ENCODE measurements at regions not wholly inside any gene's neighbourhood (a gene's known extent, or its start where the extent isn't known, plus 50 kb on each side); places are given as distances from the start of the nearest gene placed in this dataset.

GRCh38 chr18:77617694-77618093, 368.0 kb downstream of the GALR1 start:
- TF ChIP-seq, protein P1, sequence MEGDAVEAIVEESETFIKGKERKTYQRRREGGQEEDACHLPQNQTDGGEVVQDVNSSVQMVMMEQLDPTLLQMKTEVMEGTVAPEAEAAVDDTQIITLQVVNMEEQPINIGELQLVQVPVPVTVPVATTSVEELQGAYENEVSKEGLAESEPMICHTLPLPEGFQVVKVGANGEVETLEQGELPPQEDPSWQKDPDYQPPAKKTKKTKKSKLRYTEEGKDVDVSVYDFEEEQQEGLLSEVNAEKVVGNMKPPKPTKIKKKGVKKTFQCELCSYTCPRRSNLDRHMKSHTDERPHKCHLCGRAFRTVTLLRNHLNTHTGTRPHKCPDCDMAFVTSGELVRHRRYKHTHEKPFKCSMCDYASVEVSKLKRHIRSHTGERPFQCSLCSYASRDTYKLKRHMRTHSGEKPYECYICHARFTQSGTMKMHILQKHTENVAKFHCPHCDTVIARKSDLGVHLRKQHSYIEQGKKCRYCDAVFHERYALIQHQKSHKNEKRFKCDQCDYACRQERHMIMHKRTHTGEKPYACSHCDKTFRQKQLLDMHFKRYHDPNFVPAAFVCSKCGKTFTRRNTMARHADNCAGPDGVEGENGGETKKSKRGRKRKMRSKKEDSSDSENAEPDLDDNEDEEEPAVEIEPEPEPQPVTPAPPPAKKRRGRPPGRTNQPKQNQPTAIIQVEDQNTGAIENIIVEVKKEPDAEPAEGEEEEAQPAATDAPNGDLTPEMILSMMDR (IDR thresholded peaks at IDR 0.05): no peak

DNA sequence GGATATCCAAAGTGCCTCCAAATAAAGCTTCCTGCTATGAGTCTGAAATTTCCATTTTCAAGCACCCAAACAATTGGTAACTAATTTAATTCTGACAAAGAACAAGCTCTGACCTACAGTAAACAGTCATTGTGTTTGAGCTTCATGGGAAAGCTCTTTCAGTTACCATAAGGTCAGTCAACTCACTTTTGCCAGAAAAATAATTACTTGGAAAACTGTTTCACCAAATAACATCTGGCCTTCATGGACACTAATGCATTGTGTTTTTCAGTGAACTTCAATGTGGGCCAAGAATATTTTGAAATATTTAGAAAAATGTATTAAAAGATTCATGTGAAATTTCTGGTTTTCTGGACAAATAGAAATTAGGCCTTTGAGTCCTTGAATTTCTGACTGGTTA, 369.9 kb downstream of the GALR1 start:
- TF ChIP-seq, protein P1 (IDR thresholded peaks at IDR 0.05): no peak

DNA sequence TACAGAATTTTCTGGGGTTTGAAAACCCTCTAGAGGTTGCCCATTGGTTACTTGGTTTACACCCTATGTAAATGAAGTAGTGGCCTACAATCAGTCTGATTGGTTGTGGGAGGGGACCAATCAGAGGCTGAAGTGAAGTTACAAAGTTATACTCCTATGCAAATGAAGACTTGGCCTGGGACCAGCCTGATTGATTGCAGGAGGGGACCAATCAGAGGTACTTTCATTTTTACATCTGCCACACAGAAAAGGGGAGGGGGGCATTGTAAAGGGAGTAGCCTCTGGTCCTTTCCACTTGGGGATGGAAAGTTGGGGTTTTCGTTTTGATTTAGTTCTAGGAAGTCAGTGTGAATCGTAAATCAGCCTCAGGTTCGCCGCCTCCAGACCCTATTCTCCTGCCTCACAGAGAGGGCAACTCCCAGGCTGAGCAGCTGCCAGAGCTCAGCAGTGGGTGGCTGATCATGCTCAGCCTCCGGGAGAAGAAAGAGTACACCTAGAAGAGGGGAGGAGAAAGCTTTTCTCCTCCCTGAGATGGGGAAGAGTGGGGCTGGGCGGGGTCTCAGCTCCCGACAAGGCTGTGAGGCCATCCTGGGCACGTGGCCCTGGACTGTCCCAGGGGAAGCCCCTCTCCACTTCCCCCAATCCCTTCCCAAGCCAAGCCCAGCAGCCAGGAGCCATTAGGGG, 372.5 kb downstream of the GALR1 start:
- TF ChIP-seq, protein P1 (IDR thresholded peaks at IDR 0.05): no peak

GRCh38 chr18:77632758-77633157, 383.1 kb downstream of the GALR1 start:
- TF ChIP-seq, protein P1 (IDR thresholded peaks at IDR 0.05): no peak

DNA sequence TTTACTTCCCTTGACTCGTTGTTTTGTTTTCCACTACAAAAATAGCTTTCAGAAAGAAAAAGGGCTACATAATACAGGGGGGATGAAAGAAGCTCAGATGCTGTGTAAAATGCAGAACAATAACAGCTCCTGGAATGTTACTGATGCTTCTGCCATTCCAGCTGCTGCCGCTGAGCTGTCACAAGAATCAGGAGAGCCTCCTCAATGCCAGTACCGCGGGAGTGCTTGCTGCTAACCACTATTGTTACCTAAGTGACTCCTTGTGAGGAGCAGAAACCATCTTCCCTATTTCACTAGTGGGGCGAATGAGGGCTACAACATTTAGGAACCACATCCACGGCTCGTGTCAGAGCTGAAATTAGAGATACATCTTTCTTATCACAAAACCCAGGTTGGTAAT, 384.8 kb downstream of the GALR1 start:
- TF ChIP-seq, protein P1 (IDR thresholded peaks at IDR 0.05): no peak

- TF ChIP-seq, protein P1 (IDR thresholded peaks at IDR 0.05): no peak
These were observed 385.8 kb downstream of the GALR1 start for GRCh38 chr18:77635451-77635850.

DNA sequence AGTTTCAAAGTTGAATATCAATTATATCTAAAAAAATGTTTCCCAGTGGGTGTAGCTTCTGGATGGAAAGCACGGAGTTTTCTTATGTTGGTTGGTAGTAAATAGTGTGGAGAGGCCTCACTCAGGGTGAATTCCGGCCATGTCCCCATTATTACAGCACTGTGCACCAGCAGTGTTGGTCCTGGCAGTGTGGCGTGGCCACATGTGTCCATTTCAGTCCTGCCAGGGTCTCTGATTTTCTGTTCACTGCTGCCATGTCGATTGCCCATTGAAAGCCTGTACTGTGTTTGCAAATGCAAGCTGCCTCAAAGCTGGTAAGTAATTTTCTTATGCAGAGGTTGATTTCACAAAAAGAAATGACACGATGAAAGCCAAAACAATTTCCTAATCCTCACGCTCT, 386.2 kb downstream of the GALR1 start:
- TF ChIP-seq, protein P1 (IDR thresholded peaks at IDR 0.05): no peak

Data from LNCAP (cell line).